Cardiac muscle cell (in vitro differentiated cells and primary cell): ENCODE measurements at regions not wholly inside any gene's neighbourhood (a gene's known extent, or its start where the extent isn't known, plus 50 kb on each side); places are given as distances from the start of the nearest gene placed in this dataset.
A peak's percentile ranks its signal among the peaks of the same experiment; 100 is the strongest.

Experiments
- DNase-seq, 2 donors: peaks; one replicate each; pipeline versions ENCODE4 v3.0.0 to v3.0.0-alpha.2; 2010 to 2017; ENCODE audit warnings: low read depth in 1 of 2, low spot score in 1 of 2
- H3K27ac ChIP-seq: fragments of 200-600 bp; sonication (generic); 2 replicates; pipeline ENCODE4 v1.5.1; 2016
- H3K27me3 ChIP-seq: fragments of 200-600 bp; sonication (generic); 2 replicates; pipeline ENCODE4 v1.6.0; 2016; ENCODE audit warnings: control low read depth
- H3K36me3 ChIP-seq: fragments of 200-600 bp; sonication (generic); 2 replicates; pipeline ENCODE4 v1.5.1; 2016; ENCODE audit warnings: control low read depth
- H3K4me1 ChIP-seq: fragments of 200-600 bp; sonication (generic); 2 replicates; pipeline ENCODE4 v1.8.1; 2017; ENCODE audit warnings: low read depth, mild to moderate bottlenecking, mixed run types
- H3K4me3 ChIP-seq: fragments of 200-600 bp; sonication (generic); 2 replicates; pipeline ENCODE4 v1.5.1; 2016; ENCODE audit warnings: mild to moderate bottlenecking
- H3K9me3 ChIP-seq: fragments of 200-600 bp; sonication (generic); 2 replicates; pipeline ENCODE4 v1.5.1; 2017; ENCODE audit warnings: low read depth, mild to moderate bottlenecking, control low read depth
- TF ChIP-seq, protein P1 (sequence below): IDR thresholded peaks from 2 replicates; pipeline ENCODE4 v1.5.1; 2012; ENCODE audit warnings: low read depth, mild to moderate bottlenecking, low read length

DNA sequence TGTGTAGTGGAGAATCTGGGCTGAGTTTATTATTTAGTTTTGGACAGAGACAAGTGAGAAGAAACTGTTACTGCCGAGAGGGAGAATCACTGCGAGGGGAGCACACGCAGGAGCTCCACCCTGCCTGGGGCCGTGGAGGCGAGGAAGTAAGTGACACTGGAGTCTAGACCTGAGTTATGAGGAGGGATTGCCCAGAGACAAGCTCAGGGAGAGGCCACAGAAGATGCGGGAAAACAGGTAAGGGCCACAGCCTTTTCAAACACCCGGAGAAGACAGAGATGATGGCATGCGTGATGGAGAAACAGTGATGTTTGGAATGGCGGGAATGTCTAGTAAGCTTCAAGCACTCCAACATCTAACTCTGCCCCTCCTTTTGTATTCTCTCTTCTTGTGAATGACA lies 84.1 kb downstream of the TNFSF11 start:
- H3K36me3 ChIP-seq, result no peaks in the 10 kb centered on the region
- no peaks in the 10 kb centered on the region for H3K27me3 ChIP-seq
- DNase-seq, result no peak
- TF ChIP-seq, protein P1, sequence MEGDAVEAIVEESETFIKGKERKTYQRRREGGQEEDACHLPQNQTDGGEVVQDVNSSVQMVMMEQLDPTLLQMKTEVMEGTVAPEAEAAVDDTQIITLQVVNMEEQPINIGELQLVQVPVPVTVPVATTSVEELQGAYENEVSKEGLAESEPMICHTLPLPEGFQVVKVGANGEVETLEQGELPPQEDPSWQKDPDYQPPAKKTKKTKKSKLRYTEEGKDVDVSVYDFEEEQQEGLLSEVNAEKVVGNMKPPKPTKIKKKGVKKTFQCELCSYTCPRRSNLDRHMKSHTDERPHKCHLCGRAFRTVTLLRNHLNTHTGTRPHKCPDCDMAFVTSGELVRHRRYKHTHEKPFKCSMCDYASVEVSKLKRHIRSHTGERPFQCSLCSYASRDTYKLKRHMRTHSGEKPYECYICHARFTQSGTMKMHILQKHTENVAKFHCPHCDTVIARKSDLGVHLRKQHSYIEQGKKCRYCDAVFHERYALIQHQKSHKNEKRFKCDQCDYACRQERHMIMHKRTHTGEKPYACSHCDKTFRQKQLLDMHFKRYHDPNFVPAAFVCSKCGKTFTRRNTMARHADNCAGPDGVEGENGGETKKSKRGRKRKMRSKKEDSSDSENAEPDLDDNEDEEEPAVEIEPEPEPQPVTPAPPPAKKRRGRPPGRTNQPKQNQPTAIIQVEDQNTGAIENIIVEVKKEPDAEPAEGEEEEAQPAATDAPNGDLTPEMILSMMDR, result no peak
- no peaks in the 10 kb centered on the region for H3K9me3 ChIP-seq
- no peaks in the 10 kb centered on the region for H3K4me1 ChIP-seq
- H3K27ac ChIP-seq, result no peak overlapping the region
- no peak overlapping the region for H3K4me3 ChIP-seq

DNA sequence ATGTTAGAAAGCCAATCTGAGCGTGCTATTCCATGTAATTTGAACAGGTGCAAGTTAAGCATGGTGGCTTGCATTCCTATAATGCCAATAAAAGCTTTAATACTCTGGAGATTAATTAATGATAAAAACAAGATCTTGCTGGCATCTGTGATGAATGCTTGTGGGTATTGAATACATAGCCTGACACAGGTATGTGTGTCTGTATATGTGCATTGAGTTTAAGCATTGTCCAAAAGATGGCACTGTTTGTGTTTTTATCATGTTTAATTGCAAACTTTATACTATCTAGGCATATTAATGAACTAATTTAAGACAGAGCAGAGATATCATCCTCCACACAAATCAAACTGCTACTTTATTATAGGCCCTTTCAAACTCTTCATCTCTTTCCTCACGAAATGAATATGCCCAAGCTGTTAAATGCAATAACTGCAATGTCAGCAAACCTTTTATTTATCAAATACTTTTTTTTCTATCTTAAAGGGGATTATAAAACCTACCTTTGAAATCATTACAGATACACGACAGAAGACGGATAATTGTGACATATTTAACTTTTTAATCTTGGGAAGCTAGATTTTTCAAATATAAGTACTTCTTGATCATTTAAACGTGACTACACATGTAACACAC lies 86.5 kb downstream of the TNFSF11 start:
- no peaks in the 10 kb centered on the region for H3K36me3 ChIP-seq
- H3K9me3 ChIP-seq, result no peaks in the 10 kb centered on the region
- no peak overlapping the region for H3K4me3 ChIP-seq
- no peaks in the 10 kb centered on the region for H3K4me1 ChIP-seq
- DNase-seq, result peak in 1 of 2 donors; percentile 54
- no peak overlapping the region for H3K27ac ChIP-seq
- TF ChIP-seq, protein P1, result peak; percentile 34
- H3K27me3 ChIP-seq, result no peaks in the 10 kb centered on the region

DNA sequence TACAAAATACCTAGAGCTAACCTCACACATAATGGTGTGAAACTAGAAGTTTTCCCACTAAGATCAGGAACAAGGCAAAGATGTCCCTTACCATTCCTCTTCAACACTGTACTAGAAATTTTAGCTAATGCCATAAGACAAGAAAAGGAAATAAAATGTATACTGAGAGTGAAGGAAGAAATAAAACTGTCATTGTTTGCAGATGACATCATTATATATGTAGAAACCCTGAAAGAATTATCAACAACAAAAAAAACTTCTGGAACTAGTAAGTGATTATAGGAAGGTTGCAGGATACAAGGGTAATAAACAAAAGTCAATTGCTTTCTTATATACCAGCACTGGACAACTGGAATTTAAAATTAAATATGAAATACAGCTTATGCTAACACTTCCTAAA lies 93.7 kb downstream of the TNFSF11 start:
- TF ChIP-seq, protein P1, result no peak
- DNase-seq, result no peak
- no peaks in the 10 kb centered on the region for H3K27me3 ChIP-seq
- H3K27ac ChIP-seq, result no peak overlapping the region
- H3K36me3 ChIP-seq, result no peaks in the 10 kb centered on the region
- no peaks in the 10 kb centered on the region for H3K9me3 ChIP-seq
- no peaks in the 10 kb centered on the region for H3K4me1 ChIP-seq
- no peak overlapping the region for H3K4me3 ChIP-seq

DNA sequence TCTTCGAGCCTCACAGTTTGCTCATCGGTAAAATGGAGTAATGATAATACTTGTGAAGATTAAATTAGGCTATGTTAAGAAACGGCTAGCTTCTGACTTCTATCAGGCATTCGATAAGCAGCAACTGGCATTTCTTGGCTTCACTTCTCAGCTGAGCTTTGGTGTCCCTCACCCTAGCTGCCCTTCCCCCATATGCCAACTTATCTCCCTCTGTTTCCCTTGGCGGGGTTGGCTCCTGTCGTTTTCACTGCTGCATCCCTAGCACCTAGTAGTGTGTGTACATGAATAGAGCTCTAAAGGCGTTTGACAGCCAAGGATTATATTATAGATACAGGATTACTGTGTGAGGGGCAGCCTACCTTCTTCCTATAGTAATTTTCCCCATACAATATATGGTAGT lies 97.5 kb downstream of the TNFSF11 start:
- no peaks in the 10 kb centered on the region for H3K36me3 ChIP-seq
- no peaks in the 10 kb centered on the region for H3K27me3 ChIP-seq
- no peaks in the 10 kb centered on the region for H3K9me3 ChIP-seq
- no peak overlapping the region for H3K4me3 ChIP-seq
- TF ChIP-seq, protein P1, result no peak
- DNase-seq, result no peak
- no peak overlapping the region for H3K27ac ChIP-seq
- H3K4me1 ChIP-seq, result no peaks in the 10 kb centered on the region

DNA sequence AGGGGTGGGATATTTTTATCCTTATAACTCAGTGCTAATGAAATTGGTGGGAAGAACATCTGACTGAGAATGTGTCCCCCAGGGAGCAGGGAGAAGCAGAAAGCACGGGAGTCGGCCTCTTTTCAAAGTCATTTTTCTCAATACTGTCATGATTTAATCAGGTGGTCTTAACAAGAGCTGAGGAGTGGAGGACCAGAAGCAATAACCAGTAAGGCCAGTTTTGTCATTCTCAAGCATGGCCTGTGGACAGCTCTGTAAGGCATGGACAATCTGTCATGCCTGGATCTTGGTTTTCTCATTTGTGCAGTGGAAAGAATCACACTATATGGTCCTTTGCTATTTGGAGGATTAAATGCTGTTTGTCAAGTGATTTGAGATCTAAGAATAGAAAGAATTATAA lies 99.7 kb downstream of the TNFSF11 start:
- Histone ChIP-seq H3K27me3 (no peaks in the 10 kb centered on the region), H3K27ac (no peak overlapping the region), H3K9me3 (no peaks in the 10 kb centered on the region), H3K4me3 (no peak overlapping the region), H3K4me1 (peaks cover 3% of the 10 kb centered on the region), H3K36me3 (no peaks in the 10 kb centered on the region)
- no peak for DNase-seq
- TF ChIP-seq, protein P1, result no peak
